RWPE1 (cell line): ENCODE measurements at regions not wholly inside any gene's neighbourhood (a gene's known extent, or its start where the extent isn't known, plus 50 kb on each side); places are given as distances from the start of the nearest gene placed in this dataset.
"Not testable (repeated sequence)": the region's sequence is repeated elsewhere in the genome, so short reads cannot be mapped to it uniquely, and the experiment has no call there.

Experiments
- CTCF ChIA-PET: fragments of 350-600 bp; sonication (Branson Sonifier 250); formaldehyde crosslinking; extraction: SDS; loops from one replicate; lab custom pipeline; 2021; lab: Yijun Ruan, JAX
- POLR2A ChIA-PET: fragments of 400-600 bp; formaldehyde crosslinking; extraction: SDS; loops from one replicate; lab custom pipeline; 2020; ENCODE audit warnings: antibody characterized with exemption; ENCODE audit not compliant: low non-redundant PET; lab: Yijun Ruan, JAX
- DNase-seq: peaks from one replicate; pipeline ENCODE4 v3.0.0; 2012; ENCODE audit warnings: low spot score
- H3K27ac ChIP-seq: fragments of 450-650 bp; 2 replicates; pipeline ENCODE4 v1.5.1; 2017
- CTCF ChIP-seq: fragments of 450-650 bp; conservative IDR thresholded peaks from 2 replicates; pipeline ENCODE4 v1.5.1; 2017; ENCODE audit warnings: low read depth, mild to moderate bottlenecking

- no peak for DNase-seq
- ChIA-PET POLR2A (no interaction called here), CTCF (no interaction called here)
- no peak for TF ChIP-seq CTCF
- H3K27ac ChIP-seq, result no peak overlapping the region
Observed at GRCh38 chr3:39712413-39713048, 96.9 kb upstream of the MYRIP start.

- CTCF ChIA-PET, DNase-seq, POLR2A ChIA-PET, H3K27ac ChIP-seq: not testable (repeated sequence)
Observed at GRCh38 chr3:39713341-39713740, 96.1 kb upstream of the MYRIP start.

- ChIA-PET CTCF (no interaction called here), POLR2A (no interaction called here)
- TF ChIP-seq CTCF, result no peak
- H3K27ac ChIP-seq, result no peak overlapping the region
- DNase-seq, result no peak
Observed at GRCh38 chr3:39716849-39717248, 92.6 kb upstream of the MYRIP start.

GRCh38 chr3:39718674-39719595, 90.5 kb upstream of the MYRIP start:
- no peak for TF ChIP-seq CTCF
- CTCF ChIA-PET, result interaction anchor here (0.6 kb wide), 2 partner anchors 7 to 128 kb away, joined by 3 to 8 read pairs; no protein-coding TSS in a partner anchor
- POLR2A ChIA-PET, result no interaction called here
- H3K27ac ChIP-seq, result no peak overlapping the region
- DNase-seq, result no peak

- no peak for TF ChIP-seq CTCF
- ChIA-PET CTCF (no interaction called here), POLR2A (no interaction called here)
- no peak for DNase-seq
- no peak overlapping the region for H3K27ac ChIP-seq
Observed at GRCh38 chr3:39721076-39721475, 88.3 kb upstream of the MYRIP start.

- H3K27ac ChIP-seq, result no peak overlapping the region
- ChIA-PET CTCF (interaction anchor here (0.8 to 0.9 kb wide), 2 partner anchors 441 to 455 kb away, joined by 3 read pairs; no protein-coding TSS in a partner anchor), POLR2A (no interaction called here)
- no peak for TF ChIP-seq CTCF
- no peak for DNase-seq
Observed at GRCh38 chr3:39724233-39724846, 85.1 kb upstream of the MYRIP start.
